ENCODE measurements at regions not wholly inside any gene's neighbourhood (a gene's known extent, or its start where the extent isn't known, plus 50 kb on each side); places are given as distances from the start of the nearest gene placed in this dataset.

GRCh38 chr17:15133826-15134225 is 131.3 kb downstream of the PMP22 start:
- Histone ChIP-seq H3K27me3 (no peaks in the 10 kb centered on the region), H3K9me3 (ENCODE audit: low read depth) (no peaks in the 10 kb centered on the region), H3K36me3 (no peaks in the 10 kb centered on the region), H3K27ac (no peak overlapping the region), H3K4me3 (no peak overlapping the region), H3K4me1 (ENCODE audit: low read depth) (no peaks in the 10 kb centered on the region)
- no peak for TF ChIP-seq CTCF (IDR thresholded peaks at IDR 0.05; ENCODE audit: low read depth, low read length)
- no peak for DNase-seq (ENCODE audit: low read depth in 1 of 2, low spot score in 1 of 2)

GRCh38 chr17:15133143-15133542 is 132.0 kb downstream of the PMP22 start:
- Histone ChIP-seq H3K4me1 (ENCODE audit: low read depth) (no peaks in the 10 kb centered on the region), H3K36me3 (no peaks in the 10 kb centered on the region), H3K27ac (no peak overlapping the region), H3K27me3 (no peaks in the 10 kb centered on the region), H3K4me3 (no peak overlapping the region), H3K9me3 (ENCODE audit: low read depth) (no peaks in the 10 kb centered on the region)
- TF ChIP-seq CTCF (IDR thresholded peaks at IDR 0.05; ENCODE audit: low read depth, low read length): no peak
- no peak for DNase-seq (ENCODE audit: low read depth in 1 of 2, low spot score in 1 of 2)

GRCh38 chr17:15130426-15130825 is 134.7 kb downstream of the PMP22 start:
- DNase-seq (ENCODE audit: low read depth in 1 of 2, low spot score in 1 of 2): no peak
- H3K4me3 ChIP-seq: no peak overlapping the region
- H3K27ac ChIP-seq: no peak overlapping the region
- H3K27me3 ChIP-seq: no peaks in the 10 kb centered on the region
- no peaks in the 10 kb centered on the region for H3K4me1 ChIP-seq (ENCODE audit: low read depth)
- no peaks in the 10 kb centered on the region for H3K36me3 ChIP-seq
- TF ChIP-seq CTCF (IDR thresholded peaks at IDR 0.05; ENCODE audit: low read depth, low read length): no peak
- no peaks in the 10 kb centered on the region for H3K9me3 ChIP-seq (ENCODE audit: low read depth)

GRCh38 chr17:15129986-15130385 is 135.1 kb downstream of the PMP22 start:
- no peaks in the 10 kb centered on the region for H3K4me1 ChIP-seq (ENCODE audit: low read depth)
- DNase-seq (ENCODE audit: low read depth in 1 of 2, low spot score in 1 of 2): no peak
- no peak overlapping the region for H3K27ac ChIP-seq
- no peaks in the 10 kb centered on the region for H3K27me3 ChIP-seq
- no peaks in the 10 kb centered on the region for H3K9me3 ChIP-seq (ENCODE audit: low read depth)
- no peak overlapping the region for H3K4me3 ChIP-seq
- H3K36me3 ChIP-seq: no peaks in the 10 kb centered on the region
- TF ChIP-seq CTCF (IDR thresholded peaks at IDR 0.05; ENCODE audit: low read depth, low read length): no peak

GRCh38 chr17:15124746-15125145 is 140.4 kb downstream of the PMP22 start:
- H3K27ac ChIP-seq: no peak overlapping the region
- TF ChIP-seq CTCF (IDR thresholded peaks at IDR 0.05; ENCODE audit: low read depth, low read length): no peak
- H3K36me3 ChIP-seq: no peaks in the 10 kb centered on the region

GRCh38 chr17:15124264-15124595 is 140.9 kb downstream of the PMP22 start:
- no peaks in the 10 kb centered on the region for H3K27me3 ChIP-seq
- H3K27ac ChIP-seq: no peak overlapping the region
- no peak for DNase-seq (ENCODE audit: low read depth in 1 of 2, low spot score in 1 of 2)
- no peaks in the 10 kb centered on the region for H3K9me3 ChIP-seq (ENCODE audit: low read depth)
- no peaks in the 10 kb centered on the region for H3K36me3 ChIP-seq
- H3K4me1 ChIP-seq (ENCODE audit: low read depth): no peaks in the 10 kb centered on the region
- no peak overlapping the region for H3K4me3 ChIP-seq
- no peak for TF ChIP-seq CTCF (IDR thresholded peaks at IDR 0.05; ENCODE audit: low read depth, low read length)

More at GRCh38 chr17:15124746-15125145, 140.4 kb downstream of the PMP22 start:
- no peak for DNase-seq (ENCODE audit: low read depth in 1 of 2, low spot score in 1 of 2)
- Histone ChIP-seq H3K27me3 (no peaks in the 10 kb centered on the region), H3K4me3 (no peak overlapping the region), H3K4me1 (ENCODE audit: low read depth) (no peaks in the 10 kb centered on the region), H3K9me3 (ENCODE audit: low read depth) (no peaks in the 10 kb centered on the region)

Data from cardiac muscle cell (in vitro differentiated cells and primary cell).